SK-N-MC (cell line): ENCODE measurements at regions not wholly inside any gene's neighbourhood (a gene's known extent, or its start where the extent isn't known, plus 50 kb on each side); places are given as distances from the start of the nearest gene placed in this dataset.
"Not testable (repeated sequence)": the region's sequence is repeated elsewhere in the genome, so short reads cannot be mapped to it uniquely, and the experiment has no call there.

ENCODE experiments used
- DNase-seq: peaks from one replicate; pipeline ENCODE4 v3.0.0-alpha.2; 2011; ENCODE audit warnings: low read depth, low spot score
- H3K27ac ChIP-seq: fragments of 200-600 bp; sonication (generic); 2 replicates; pipeline ENCODE4 v1.5.1; 2016; ENCODE audit warnings: mixed run types
- H3K36me3 ChIP-seq: fragments of 200-600 bp; sonication (generic); 2 replicates; pipeline ENCODE4 v1.6.1; 2017; ENCODE audit warnings: antibody characterized with exemption, low read length, mixed read lengths; ENCODE audit not compliant: insufficient read depth
- H3K4me3 ChIP-seq: fragments of 200-600 bp; sonication (generic); 2 replicates; pipeline ENCODE4 v1.5.1; 2016
- H3K9ac ChIP-seq: fragments of 200-600 bp; sonication (generic); 2 replicates; pipeline ENCODE4 v1.8.0; 2017; ENCODE audit warnings: mixed run types, mixed read lengths; ENCODE audit not compliant: insufficient read length
- H3K9me3 ChIP-seq: fragments of 200-600 bp; sonication (generic); 2 replicates; pipeline ENCODE4 v1.6.1; 2017; ENCODE audit warnings: low read depth, mild to moderate bottlenecking, antibody characterized with exemption, low read length, moderate library complexity, mixed read lengths
- EZH2 ChIP-seq: fragments of 200-600 bp; sonication (generic); IDR thresholded peaks from one replicate; pipeline ENCODE4 v1.6.1; 2017; ENCODE audit warnings: antibody characterized with exemption
- FOXP2 ChIP-seq: optimal IDR thresholded peaks from 2 replicates; pipeline ENCODE3; 2011; ENCODE audit warnings: mild to moderate bottlenecking, moderate library complexity; ENCODE audit not compliant: insufficient read depth; ENCODE audit errors: extremely low read length, control extremely low read depth
- POLR2AphosphoS5 ChIP-seq: IDR thresholded peaks from 2 replicates; pipeline ENCODE4 v1.6.1; 2012; ENCODE audit warnings: mild to moderate bottlenecking, low read depth, low read length, borderline replicate concordance

- Histone ChIP-seq H3K9ac (no peak overlapping the region), H3K36me3 (no peaks in the 10 kb centered on the region), H3K27ac (no peak overlapping the region), H3K9me3 (no peaks in the 10 kb centered on the region; the same call in 1 of the 2 replicates), H3K4me3 (no peak overlapping the region)
- no peak for DNase-seq
- no peak for TF ChIP-seq EZH2
- no peak for TF ChIP-seq FOXP2
- no peak for TF ChIP-seq POLR2AphosphoS5
These were observed 101.3 kb upstream of the ZEB2 start for GRCh38 chr2:144621266-144621665.

GRCh38 chr2:144619760-144620159 is 99.8 kb upstream of the ZEB2 start:
- Histone ChIP-seq H3K27ac (no peak overlapping the region), H3K9me3 (no peaks in the 10 kb centered on the region; the same call in 1 of the 2 replicates), H3K4me3 (no peak overlapping the region), H3K9ac (no peak overlapping the region), H3K36me3 (no peaks in the 10 kb centered on the region)
- DNase-seq: no peak
- TF ChIP-seq EZH2 (no peak), FOXP2 (no peak), POLR2AphosphoS5 (no peak)

DNA sequence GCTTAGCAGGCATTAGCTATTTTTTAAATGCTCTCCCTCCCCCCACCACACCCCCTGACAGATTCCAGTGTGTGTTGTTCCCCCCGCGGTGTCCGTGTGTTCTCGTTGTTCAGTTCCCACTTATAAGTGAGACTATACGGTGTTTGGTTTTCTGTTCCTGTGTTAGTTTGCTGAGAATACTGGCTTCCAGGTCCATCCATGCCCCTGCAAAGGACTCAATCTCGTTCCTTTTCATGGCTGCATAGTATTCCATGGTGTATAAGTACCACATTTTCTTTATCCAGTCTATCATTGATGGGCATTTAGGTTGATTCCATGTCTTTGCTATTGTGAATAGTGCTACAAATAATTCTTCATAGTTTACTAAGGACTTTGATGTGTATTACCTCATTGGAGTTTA is 97.3 kb upstream of the ZEB2 start:
- not testable (repeated sequence) for DNase-seq, H3K36me3 ChIP-seq, H3K27ac ChIP-seq, H3K9ac ChIP-seq, H3K4me3 ChIP-seq, H3K9me3 ChIP-seq

GRCh38 chr2:144615866-144616565 is 96.1 kb upstream of the ZEB2 start:
- H3K9ac ChIP-seq: no peak overlapping the region
- H3K4me3 ChIP-seq: no peak overlapping the region
- TF ChIP-seq FOXP2: no peak
- TF ChIP-seq POLR2AphosphoS5: no peak
- TF ChIP-seq EZH2: no peak
- no peak for DNase-seq
- H3K36me3 ChIP-seq: no peaks in the 10 kb centered on the region
- no peak overlapping the region for H3K27ac ChIP-seq
- H3K9me3 ChIP-seq: no peaks in the 10 kb centered on the region

GRCh38 chr2:144607891-144608521 is 88.1 kb upstream of the ZEB2 start:
- Histone ChIP-seq H3K27ac (no peak overlapping the region), H3K9me3 (no peaks in the 10 kb centered on the region), H3K36me3 (no peaks in the 10 kb centered on the region), H3K9ac (no peak overlapping the region), H3K4me3 (no peak overlapping the region)
- no peak for DNase-seq
- TF ChIP-seq FOXP2 (no peak), POLR2AphosphoS5 (no peak), EZH2 (no peak)

- H3K4me3 ChIP-seq: no peak overlapping the region
- H3K27ac ChIP-seq: no peak overlapping the region
- H3K36me3 ChIP-seq: no peaks in the 10 kb centered on the region
- H3K9ac ChIP-seq: no peak overlapping the region
- DNase-seq: no peak
- H3K9me3 ChIP-seq: no peaks in the 10 kb centered on the region
- TF ChIP-seq FOXP2 (no peak), EZH2 (no peak), POLR2AphosphoS5 (no peak)
These were observed 87.2 kb upstream of the ZEB2 start for GRCh38 chr2:144607099-144607498.

DNA sequence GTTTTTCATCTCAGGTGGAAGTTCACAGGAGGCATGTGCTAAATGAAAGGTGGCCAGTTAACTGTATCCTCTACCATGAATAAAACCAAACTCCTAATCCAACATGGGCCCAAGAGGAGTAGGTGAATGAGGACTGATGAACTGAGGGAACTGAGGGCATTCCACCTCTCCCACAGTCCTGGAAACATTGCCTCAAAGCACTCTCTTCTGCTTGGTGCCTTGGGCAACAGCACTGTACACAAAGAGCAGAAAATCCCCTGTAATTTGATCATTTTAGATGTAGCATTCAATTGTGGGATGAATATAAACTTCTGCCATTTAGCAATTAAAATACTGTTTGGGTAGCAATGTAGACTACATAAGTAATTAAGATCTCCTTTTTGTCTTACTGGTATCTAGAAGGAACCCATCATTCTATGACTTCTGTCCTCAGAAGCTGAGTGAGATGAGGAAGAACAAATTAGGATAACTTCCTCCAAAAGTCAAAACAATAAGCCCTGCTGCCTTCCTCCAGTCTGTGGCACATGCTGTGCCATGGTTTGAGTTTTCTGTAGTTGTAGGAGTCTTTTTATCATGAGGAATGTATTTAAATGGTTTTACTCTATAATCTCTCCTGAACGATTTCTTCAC is 86.7 kb upstream of the ZEB2 start:
- Histone ChIP-seq H3K27ac (no peak overlapping the region), H3K4me3 (no peak overlapping the region), H3K36me3 (no peaks in the 10 kb centered on the region), H3K9ac (no peak overlapping the region), H3K9me3 (no peaks in the 10 kb centered on the region)
- no peak for DNase-seq
- TF ChIP-seq POLR2AphosphoS5: no peak
- TF ChIP-seq FOXP2: no peak
- TF ChIP-seq EZH2: no peak

- no peak for TF ChIP-seq POLR2AphosphoS5
- no peak for TF ChIP-seq FOXP2
- TF ChIP-seq EZH2: no peak
- Histone ChIP-seq H3K4me3 (no peak overlapping the region), H3K9ac (no peak overlapping the region), H3K9me3 (no peaks in the 10 kb centered on the region), H3K36me3 (no peaks in the 10 kb centered on the region), H3K27ac (no peak overlapping the region)
- no peak for DNase-seq
These were observed 85.4 kb upstream of the ZEB2 start for GRCh38 chr2:144605231-144605840.
